AG04449 (cell line): ENCODE measurements at regions not wholly inside any gene's neighbourhood (a gene's known extent, or its start where the extent isn't known, plus 50 kb on each side); places are given as distances from the start of the nearest gene placed in this dataset.
"Not testable (repeated sequence)": the region's sequence is repeated elsewhere in the genome, so short reads cannot be mapped to it uniquely, and the experiment has no call there.

Source experiments
- CTCF ChIA-PET: fragments of 350-600 bp; formaldehyde crosslinking; extraction: SDS; loops from one replicate; lab custom pipeline; 2021; ENCODE audit warnings: antibody characterized with exemption; lab: Yijun Ruan, JAX
- POLR2A ChIA-PET: fragments of 400-600, 350-600 bp; formaldehyde crosslinking; extraction: SDS; loops from one replicate; lab custom pipeline; 2020; ENCODE audit warnings: antibody characterized with exemption, inconsistent platforms; lab: Yijun Ruan, JAX
- DNase-seq: peaks from one replicate; pipeline ENCODE4 v3.0.0-alpha.2; 2010; ENCODE audit warnings: low read depth, low spot score
- H3K4me3 ChIP-seq: 2 replicates; pipeline ENCODE4 v1.5.1; 2011; ENCODE audit warnings: low read depth, mild to moderate bottlenecking, control low read depth, low read length
- CTCF ChIP-seq: IDR thresholded peaks from one replicate; pipeline ENCODE4 v1.5.1; 2011; ENCODE audit warnings: mild to moderate bottlenecking, moderate library complexity, low read length, control low read depth, inconsistent platforms; ENCODE audit not compliant: insufficient read depth; ENCODE audit errors: missing control alignments

DNA sequence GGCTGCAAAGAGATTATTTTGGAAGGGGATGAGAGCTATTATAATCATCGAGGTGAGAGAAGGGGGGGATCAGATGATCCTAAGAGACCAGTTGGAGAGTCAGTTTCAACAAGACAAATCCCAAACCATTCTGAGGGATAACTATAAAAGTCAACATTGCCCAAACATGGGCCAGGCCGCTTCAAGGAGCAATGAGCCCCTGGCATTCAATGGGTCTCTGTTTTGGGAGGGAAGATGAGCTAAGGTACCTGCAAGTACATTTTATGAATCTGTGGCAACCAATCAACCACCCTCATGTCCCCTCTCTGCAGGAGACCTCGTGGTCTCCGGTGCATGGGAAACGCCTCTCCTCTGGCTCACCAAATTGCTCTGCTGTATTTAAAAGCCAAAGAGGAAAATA is 209.9 kb upstream of the C16orf82 start:
- ChIA-PET POLR2A (no interaction called here), CTCF (no interaction called here)
- TF ChIP-seq CTCF = no peak
- DNase-seq = no peak
- H3K4me3 ChIP-seq = no peak overlapping the region

- no peak for DNase-seq
- H3K4me3 ChIP-seq = no peak overlapping the region
- TF ChIP-seq CTCF = no peak
- ChIA-PET POLR2A (no interaction called here), CTCF (no interaction called here)
Observed at GRCh38 chr16:26857371-26857770, 209.4 kb upstream of the C16orf82 start.

DNA sequence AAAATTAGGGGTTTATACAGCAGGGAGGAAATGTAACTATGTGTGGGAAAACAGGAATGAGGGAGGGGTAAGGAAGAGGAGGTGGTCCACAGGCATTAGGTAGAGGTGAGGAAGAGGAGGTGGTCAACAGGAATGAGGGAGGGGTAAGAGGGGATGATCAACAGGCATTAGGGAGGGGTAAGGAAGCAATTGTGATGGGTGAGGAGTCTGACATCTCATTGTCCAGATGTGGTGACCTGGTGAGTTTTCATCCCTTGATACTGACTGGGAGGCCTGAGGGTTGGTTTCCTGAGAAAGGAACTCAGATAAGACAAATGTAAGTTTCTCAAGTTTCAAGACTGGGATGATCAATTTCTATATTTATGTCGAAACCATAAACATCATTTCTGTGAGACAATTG is 206.2 kb upstream of the C16orf82 start:
- ChIA-PET POLR2A (no interaction called here), CTCF (no interaction called here)
- TF ChIP-seq CTCF = no peak
- H3K4me3 ChIP-seq = no peak overlapping the region
- DNase-seq = no peak

- ChIA-PET CTCF (no interaction called here), POLR2A (no interaction called here)
- no peak for TF ChIP-seq CTCF
- DNase-seq = no peak
- H3K4me3 ChIP-seq = no peak overlapping the region
Observed at GRCh38 chr16:26863931-26864330, 202.8 kb upstream of the C16orf82 start.

- DNase-seq, H3K4me3 ChIP-seq, POLR2A ChIA-PET, CTCF ChIA-PET: not testable (repeated sequence)
Observed at GRCh38 chr16:26874318-26874717, 192.4 kb upstream of the C16orf82 start.

GRCh38 chr16:26877421-26877820 is 189.3 kb upstream of the C16orf82 start:
- H3K4me3 ChIP-seq = no peak overlapping the region
- TF ChIP-seq CTCF = no peak
- POLR2A ChIA-PET = no interaction called here
- CTCF ChIA-PET = no interaction called here
- DNase-seq = no peak

- no peak for TF ChIP-seq CTCF
- H3K4me3 ChIP-seq = no peak overlapping the region
- DNase-seq = no peak
- CTCF ChIA-PET = no interaction called here
- POLR2A ChIA-PET = no interaction called here
Observed at GRCh38 chr16:26885674-26886073, 181.1 kb upstream of the C16orf82 start.
